ENCODE measurements at regions not wholly inside any gene's neighbourhood (a gene's known extent, or its start where the extent isn't known, plus 50 kb on each side); places are given as distances from the start of the nearest gene placed in this dataset.
"Not testable (repeated sequence)": the region's sequence is repeated elsewhere in the genome, so short reads cannot be mapped to it uniquely, and the experiment has no call there.

DNA sequence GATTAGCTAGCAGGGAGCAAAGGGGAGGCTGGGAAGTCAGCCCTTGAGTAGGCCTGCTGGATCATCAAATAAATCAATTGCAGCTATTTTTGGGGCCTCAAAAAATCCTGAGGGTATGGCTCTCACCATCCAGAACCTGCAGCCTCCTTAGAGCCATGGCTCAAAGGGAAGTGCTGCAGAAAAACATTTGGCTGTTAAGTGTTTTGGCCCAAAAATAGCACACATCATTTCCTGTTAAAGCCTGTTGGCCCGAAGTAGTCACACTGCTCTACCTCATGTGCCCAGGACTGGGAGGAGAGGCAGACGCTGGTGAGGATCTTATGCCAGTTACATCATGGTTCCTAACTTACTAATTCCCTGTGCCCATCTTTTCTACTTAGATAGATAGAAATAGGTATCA, 176.8 kb upstream of the PLGLB1 start:
- DNase-seq (ENCODE audit: low read depth), result not testable (repeated sequence)

DNA sequence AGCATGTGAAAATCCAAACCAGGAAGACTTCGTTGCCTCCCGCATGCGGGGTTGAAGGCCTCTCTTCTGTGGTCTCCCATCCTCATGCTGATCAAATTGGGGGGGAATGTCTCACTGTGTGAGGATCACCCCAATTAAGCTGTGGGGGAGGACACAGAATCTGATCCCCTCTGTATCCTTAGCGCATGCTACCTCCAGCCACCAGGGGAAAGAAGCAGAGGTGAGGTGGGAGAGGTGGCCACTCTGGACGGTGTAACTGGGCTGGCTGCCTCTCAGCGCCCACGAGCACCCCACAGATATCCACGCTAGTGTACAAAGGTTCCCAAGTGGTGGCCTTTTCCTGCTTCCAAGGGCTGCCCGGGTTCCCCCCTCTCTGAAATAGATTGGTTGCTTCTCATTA, 177.6 kb upstream of the PLGLB1 start:
- not testable (repeated sequence) for DNase-seq (ENCODE audit: low read depth)

DNA sequence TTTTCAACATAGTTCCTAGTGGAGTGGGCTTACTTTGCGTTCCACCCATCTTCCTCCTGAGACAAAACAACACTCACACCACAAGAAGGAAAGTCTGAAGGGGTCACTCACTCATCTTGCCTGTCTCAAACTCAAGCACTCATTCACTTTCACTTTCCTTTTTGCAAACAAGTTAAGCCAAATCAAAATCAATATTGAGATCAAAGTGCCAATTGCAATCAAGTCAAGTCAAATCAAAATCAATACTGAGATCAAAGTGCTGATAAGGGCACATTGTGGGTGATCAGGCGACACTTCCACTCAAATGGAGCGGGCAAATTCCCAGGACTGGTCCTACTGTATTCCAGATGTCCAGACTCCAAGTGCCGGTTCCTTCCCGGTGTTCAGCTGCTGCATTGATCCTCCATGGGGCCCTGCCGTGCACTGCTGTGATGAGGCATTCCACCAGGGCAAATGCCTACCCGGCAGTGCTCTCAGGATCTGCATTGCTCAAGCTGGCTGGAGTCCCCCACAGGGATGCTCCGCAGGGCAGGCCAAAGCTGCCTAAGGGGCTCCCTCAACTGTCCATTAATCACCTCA, 183.0 kb upstream of the PLGLB1 start:
- not testable (repeated sequence) for DNase-seq (ENCODE audit: low read depth)

DNA sequence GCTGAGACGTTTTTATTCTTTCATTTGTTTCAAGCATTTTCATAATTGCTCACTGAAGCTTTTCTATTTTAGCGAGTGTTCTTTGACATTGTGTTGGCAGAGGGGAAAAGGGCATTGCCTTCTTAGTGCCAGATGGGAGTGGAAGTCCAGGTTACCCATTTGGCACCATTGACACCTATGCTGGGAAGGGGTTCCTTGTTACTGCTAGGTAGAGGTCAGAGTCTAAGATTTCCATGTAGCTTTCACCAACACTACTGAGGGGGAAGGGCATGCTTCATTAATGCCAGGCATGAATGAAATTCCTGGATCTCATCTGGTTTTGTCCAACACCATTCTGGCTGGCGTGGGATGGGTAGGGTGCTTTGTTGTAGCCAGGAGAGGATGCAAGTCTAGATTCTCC, 191.3 kb upstream of the PLGLB1 start:
- DNase-seq (ENCODE audit: low read depth), result not testable (repeated sequence)

DNA sequence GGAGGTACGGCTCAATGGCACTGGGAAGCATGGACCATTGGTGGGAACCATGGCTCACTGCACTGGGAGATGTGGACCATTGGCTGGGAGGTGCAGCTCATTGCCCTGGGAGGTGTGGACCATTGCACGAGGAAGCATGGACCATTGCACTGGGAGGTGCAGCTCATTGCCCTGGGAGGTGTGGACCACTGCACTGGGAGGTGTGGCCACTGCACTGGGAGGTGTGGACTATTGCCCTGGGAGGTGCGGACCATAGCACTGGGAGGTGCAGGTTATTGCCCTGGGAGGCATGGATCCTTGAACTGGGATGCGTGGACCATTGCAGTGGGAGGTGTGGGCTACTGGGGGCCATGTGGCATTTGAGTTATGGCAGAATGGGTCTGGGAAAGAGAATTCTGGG, 195.4 kb upstream of the PLGLB1 start:
- not testable (repeated sequence) for DNase-seq (ENCODE audit: low read depth)

DNA sequence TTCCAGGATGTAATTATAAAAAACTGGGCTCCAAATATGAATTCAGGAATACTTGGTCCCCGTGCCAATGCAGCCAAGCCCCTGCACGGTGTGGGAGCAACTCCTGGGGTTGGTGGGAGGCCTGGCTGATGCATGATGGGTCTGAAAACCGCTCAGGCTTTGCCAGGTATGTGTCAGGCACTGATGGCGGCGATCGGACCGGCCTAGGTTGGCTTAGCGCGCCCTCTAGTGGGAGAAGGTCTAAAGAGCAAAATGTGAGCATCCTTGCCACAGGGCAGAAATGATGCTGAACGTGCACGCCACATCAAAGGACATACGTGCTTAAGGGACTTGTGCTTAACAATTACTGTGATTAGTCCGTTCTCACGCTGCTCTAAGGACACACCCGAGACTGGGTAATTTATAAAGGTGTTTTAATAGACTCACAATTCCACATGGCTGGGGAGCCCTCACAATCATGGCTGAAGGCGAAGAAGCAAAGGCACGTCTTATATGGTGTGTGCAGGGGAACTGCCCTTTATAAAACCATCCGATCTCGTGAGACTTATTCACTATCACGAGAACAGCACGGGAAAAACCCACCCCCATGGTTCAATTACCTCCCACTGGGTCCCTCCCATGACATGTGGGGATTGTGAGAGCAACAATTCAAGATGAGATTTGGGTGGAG, 196.2 kb upstream of the PLGLB1 start:
- DNase-seq (ENCODE audit: low read depth), result peak; percentile 67

DNA sequence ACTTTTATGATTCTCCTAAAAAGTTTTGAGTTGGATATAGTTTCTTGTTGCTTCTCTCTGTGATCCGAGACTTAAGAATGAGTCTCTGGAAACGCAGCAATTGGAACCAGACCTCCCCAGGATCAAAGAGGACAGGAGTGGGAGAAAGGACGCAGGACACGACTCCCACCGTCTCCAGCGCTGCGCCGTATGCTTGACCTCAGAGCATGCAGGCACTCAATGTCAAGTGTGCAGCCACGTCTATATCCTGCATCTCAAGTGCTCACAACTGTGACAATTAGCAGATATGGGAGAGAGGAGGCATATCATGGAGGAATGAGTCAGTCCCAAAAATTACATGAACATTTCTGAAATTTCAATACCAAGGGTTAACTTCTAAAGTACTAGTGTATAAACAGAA, 199.0 kb upstream of the PLGLB1 start:
- DNase-seq (ENCODE audit: low read depth), result not testable (repeated sequence)

DNA sequence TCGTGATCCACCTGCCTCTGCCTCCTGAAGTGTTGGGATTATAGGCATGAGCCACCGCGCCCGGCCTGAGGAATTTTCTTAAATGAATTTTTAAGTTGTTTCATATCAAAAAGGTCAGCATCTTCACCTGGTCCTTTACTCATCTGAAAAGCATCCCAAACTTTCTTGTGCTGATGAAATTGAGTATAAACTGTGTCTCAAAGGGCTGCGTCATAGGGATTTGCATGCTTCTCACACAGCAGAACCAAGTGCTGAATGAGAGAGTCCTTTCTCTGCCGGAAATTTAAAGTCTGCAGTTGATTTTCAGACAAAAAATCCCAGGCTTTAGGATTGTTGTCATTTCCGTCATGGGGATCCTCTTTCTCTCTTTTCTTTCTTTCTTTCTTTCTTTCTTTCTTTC, 200.5 kb upstream of the PLGLB1 start:
- not testable (repeated sequence) for DNase-seq (ENCODE audit: low read depth)

DNA sequence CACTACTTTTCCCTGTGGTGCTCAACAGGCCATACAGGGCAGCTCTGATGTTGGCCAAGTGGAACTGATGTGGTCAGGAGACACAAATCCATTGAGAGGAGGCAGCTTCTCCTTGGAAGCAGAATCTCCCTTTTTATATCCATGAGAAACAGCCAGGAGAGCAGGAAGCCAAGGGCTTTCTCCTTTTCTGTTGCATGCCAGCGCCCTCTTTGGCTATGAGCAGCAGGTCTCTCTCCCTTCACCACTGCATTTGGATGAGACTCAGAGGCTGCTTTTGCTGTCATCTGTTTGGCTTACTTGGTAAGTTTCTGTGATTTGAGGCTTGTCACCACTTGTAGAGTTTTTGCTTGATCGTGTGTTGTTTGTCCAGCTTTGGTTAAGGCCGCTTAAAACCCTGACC, 202.2 kb upstream of the PLGLB1 start:
- DNase-seq (ENCODE audit: low read depth), result not testable (repeated sequence)

DNA sequence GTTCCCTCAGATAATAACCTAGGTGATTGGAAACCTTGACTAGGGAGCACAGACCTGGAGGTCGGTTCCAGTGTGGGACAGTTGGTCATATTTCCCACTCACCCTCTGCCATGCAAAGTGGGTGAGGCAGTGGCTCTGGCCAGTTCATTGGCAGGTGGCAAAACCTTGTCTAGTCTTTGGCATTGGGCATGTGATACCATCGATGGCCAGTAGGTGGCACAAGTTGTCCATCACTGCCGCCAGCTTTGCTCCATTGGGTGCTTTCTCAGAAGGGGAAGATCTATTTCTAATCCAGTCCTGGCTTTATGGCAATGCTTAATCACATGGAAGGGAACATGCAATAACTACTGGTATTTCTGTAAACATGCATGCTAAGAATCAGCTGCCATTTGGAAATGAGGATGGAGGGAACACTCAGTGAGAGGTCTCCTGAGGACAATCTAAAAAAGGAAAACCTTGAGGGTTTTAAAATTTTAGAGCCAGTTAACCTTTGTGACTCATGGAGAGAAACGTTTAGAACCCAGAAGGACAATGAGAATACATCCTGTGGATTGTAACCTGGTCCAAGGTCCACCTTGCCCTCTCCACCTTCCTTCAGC, 207.5 kb upstream of the PLGLB1 start:
- peak; percentile 2 for DNase-seq (ENCODE audit: low read depth)

DNA sequence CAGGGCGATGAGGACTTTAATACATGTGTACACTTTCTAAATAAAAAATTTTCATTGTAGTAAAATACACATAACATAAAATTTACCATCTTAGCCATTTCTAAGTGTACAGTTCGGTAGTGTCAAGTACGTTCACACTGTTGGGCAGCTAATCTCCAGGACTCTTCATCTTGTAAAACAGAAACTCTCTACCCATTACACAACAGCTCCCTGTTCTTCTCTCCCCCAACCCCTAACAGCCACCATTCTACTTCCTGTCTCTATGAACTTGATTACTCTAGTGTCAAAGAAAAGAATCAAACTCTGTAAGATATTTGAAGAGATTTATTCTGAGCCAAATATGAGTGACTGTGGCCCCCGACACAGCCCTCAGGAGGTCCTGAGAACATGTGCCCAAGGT, 208.3 kb upstream of the PLGLB1 start:
- DNase-seq (ENCODE audit: low read depth), result not testable (repeated sequence)

DNA sequence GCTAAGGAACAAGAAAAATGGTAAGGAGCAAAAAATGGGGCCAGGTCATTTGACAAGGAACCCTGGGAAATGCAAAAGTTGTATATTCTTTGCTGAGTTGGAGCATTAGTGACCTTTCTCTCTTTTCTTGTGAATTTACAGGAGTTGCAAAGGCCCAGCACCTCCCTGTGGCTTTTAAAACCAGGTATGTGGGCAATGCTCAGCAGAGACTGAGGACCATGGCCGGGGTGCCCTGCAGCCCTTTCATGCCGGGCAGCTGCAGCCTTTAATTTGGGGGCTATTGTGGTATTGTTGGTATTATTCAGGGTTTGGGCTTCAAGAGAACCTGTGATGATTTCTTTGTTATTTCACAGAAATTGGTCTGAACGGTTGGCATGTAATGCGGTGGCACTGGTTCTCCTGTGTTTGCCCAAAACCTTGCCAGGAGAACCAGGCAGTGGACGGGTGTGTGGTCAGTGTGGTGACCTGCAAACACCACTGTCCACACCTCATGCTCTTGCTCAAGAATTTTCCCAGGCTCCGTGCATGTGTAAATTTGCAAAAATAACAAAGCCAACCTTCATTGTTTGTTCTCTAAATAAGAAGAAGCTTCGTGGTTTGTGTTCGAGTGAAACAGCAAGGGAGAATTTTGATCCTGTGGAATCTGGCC, 213.8 kb upstream of the PLGLB1 start:
- not testable (repeated sequence) for DNase-seq (ENCODE audit: low read depth)

DNA sequence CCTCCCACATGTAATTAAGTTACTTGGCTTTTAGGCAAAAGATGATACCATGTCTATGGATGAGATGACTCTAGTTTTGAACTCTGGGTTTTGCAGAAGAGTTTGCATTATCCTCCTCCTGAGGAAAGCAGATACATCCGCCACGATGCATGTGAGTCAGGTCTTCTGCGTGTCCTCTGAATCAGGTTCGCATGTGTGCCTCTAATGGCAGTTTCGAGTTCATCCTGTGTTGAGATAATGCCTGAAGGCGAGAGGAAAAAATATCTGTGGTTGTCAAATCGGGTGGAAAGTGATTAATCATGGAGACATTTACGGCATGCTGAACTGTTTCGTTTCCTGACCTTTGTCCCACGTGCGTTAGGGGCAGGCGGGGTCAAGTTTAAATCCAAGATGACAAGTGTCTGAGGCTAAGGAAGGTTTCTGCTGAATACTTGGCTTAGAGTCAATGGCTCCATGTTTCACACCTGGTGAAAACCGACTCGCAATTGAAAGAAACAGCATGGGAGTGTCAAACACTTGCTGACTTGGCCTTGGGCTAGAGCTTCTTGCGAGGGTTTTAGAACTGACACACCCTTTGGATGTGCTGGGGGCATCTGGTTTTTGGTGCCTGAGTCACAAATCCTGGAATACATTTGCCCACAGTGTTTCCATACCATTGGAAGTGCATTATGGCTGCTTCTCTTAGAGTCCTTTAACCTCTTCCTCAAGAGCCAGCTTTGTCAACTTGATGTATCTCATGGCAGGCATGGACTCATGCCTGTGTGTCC, 216.1 kb upstream of the PLGLB1 start:
- DNase-seq (ENCODE audit: low read depth), result peak; percentile 11

DNA sequence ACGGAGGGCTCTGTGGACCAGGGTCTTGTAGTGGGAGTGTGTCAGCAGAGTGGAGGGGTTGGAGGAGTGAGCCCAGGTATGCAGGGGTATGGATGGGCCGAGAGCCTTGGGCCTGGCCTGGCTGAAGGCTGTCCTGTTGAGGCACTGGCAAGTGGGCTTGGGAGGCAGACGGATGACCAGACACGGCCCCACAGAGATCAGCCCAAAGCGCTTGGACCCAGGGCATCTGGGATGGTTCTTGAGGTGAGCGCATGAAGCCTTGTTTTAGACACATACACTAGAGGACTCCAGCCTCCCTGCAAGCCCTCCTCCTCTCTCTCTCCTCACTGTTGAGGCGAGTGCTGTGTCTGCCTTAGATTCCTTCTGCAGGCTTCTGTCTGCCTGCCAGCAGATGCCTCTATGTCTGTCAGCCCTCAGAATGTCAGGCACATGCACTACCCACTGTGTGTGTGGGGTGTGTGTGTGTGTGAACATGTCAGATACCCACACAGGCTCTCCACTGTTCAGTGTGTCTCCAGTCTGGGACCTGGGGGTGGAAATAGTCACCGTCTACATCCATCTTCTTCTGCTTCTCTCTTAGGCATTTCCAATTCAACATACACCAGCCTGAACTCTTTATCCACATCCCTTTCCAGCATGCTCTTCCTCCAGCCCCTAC, 218.0 kb upstream of the PLGLB1 start:
- DNase-seq (ENCODE audit: low read depth), result not testable (repeated sequence)

DNA sequence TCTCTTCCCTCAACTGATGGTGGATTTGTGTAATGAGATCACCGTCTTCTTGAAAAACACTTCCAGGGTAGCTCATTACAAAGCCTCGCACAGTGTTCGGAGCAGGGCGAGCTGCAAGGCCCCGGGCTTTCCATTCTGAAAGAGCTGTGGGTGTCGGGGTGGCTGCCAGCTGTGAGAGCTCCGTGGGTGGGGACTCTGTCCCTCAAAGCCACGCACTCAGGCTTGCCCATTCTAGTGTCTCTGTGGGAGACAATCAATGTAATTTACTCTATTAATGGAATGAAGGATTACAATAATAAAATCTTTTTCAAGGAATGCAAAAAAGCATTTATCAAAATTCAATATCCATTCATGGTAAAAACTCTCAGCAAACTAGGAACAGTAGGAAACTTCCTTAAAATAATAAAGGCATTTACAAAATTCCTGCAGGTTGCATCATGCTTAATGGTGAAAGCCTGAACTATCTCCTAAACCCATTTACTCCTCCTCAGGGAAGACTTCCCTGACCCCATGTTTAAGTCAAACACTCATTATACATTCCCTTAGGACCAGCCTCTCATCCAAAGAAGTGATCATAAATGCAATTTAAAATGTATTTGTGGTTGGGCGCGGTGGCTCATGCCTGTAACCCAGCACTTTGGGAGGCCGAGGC, 224.5 kb upstream of the PLGLB1 start:
- DNase-seq (ENCODE audit: low read depth), result not testable (repeated sequence)

DNA sequence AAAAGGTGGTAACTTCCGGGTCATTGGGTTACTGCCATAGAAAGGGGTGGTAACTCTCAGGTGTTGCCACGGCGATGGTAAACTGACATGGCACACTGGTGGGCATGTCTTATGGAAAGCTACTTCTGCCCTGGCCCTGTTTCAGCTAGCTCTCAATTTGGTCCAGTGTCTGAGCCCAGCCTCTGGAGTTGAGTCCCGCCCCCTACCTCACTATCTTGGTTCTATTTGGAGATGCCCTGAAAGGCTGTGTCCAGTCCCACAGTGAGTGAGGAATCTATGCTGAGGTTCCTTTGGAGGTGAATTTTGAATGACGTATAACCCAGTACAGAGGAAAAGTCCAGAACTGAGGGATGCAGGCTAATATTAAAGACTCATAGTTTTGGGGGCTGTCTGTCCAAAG, 230.4 kb upstream of the PLGLB1 start:
- DNase-seq (ENCODE audit: low read depth), result not testable (repeated sequence)

DNA sequence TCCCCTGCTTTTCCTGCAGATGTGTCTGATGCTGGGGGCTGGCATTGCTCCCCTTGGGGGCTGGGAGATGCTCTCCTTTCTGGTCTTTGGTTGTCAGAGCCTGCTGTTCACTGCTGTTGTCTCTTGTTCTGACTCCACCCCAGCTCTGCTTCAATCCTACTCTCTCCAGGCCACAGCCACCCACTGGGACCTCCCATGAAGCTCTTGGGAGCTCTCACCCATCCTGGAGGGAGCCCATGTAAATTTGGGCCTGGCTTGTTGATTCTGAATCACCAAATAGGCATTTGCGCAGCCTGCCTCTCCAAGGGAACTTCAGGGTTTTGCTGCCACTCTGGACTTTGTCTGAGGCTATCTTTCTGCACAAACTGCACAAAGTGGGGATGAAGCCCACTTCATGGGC, 232.9 kb upstream of the PLGLB1 start:
- not testable (repeated sequence) for DNase-seq (ENCODE audit: low read depth)

DNA sequence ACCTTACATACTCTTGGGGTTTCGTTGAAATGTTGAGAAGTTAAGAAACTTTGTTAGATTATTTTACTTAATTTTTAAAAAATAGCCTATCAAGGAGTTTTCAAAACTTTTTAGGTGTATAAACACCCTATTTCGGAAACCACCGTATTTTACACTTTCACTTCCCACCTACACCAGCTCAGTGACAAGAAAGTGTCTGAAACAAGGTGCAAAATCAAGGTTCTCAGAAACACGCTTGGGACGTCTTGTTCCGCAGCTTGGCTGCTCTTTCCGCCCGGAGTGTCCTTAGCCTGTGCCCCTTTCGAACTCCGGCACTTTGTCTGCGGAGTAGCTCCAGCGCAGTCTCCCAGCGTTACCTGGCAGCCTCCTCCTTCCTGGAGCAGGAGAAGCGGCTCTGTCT, 233.8 kb upstream of the PLGLB1 start:
- DNase-seq (ENCODE audit: low read depth), result not testable (repeated sequence)

DNA sequence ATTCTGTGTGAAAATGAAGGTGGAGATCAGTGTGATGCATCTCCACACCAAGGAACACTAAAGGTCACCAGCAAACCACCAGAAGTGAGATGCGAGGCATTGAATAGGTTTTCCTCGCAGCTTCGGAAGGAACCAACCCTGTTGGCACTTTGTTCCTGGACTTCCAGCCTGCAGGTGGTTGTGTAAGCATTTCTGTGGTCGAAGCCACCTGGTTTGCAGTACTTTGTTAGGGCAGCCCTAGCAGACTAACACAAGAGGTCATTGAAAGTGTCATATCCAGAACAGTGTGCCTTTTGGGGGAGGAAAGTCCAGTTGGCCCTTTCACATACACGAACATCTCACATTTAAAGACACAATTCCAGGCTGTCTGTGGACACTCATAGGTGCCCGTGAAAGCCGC, 237.2 kb upstream of the PLGLB1 start:
- DNase-seq (ENCODE audit: low read depth), result not testable (repeated sequence)

DNA sequence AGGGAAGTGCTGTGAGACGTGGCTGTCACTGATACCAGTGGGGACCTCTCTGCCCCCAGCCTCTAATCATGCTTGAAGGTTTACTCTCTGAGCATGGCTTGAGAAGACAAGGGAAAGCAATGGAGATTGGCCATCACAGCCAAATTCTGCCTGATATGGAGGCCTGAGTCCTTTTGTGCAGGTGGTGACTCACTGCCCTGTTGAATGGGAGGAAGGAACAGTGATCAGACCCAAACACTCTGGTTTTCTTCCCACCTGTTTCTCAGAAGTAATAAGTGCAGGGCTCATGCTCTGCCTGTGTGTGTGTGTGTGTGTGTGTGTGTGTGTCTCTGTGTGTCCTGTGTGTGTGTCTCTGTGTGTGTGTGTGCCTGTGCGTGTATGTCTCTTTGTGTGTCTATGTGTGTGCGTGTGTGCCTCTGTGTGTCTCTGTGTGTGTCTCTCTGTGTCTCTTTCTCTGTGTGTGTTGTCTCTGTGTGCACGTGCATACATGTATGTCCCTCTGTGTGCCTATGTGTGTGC, 240.6 kb upstream of the PLGLB1 start:
- not testable (repeated sequence) for DNase-seq (ENCODE audit: low read depth)

Measured in activated T-cell treated with anti-CD3 and anti-CD28 coated beads for 24 hours (primary cell).